ENCODE measurements at regions not wholly inside any gene's neighbourhood (a gene's known extent, or its start where the extent isn't known, plus 50 kb on each side); places are given as distances from the start of the nearest gene placed in this dataset.

DNA sequence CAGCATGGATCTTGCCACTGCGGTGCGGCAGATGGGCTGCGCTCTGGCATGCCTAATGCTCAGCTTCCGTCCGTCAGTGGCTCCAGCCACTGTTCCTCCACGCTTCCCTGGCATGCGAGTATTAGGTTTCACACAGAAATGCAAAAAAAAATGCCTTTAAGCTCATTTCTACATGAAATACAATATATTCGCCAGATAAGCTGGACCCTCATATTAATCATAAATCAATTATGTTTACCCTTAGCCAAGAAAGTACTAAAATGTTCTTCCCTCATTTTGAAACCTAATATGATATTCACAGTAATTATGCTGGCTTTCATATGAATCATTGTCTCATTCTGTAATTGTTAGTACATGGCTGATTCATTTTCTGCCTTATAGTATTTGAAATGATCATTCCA, 115.5 kb upstream of the FAM241A start:
- Histone ChIP-seq H3K9me2 (replicated peaks; ENCODE audit: insufficient read depth, low read length) (no peaks in the 10 kb centered on the region), H3K79me2 (ENCODE audit: insufficient read depth, low read length) (no peaks in the 10 kb centered on the region), H3K9ac (ENCODE audit: low read length) (no peak overlapping the region), H4K20me1 (ENCODE audit: low read depth, low read length) (no peaks in the 10 kb centered on the region), H3K36me3 (ENCODE audit: low read length) (no peaks in the 10 kb centered on the region), H3K4me2 (ENCODE audit: low read depth, low read length, poor library complexity, severe bottlenecking) (no peak overlapping the region), H3F3A (ENCODE audit: insufficient read depth) (no peaks in the 10 kb centered on the region), H2AFZ (ENCODE audit: low read depth, low read length, severe bottlenecking) (no peak overlapping the region), H3K27ac (ENCODE audit: low read depth, low read length) (no peak overlapping the region), H3K9me3 (ENCODE audit: insufficient read depth, low read length) (no peaks in the 10 kb centered on the region), H3K4me3 (ENCODE audit: insufficient read depth, low read length, poor library complexity, severe bottlenecking) (no peak overlapping the region), H3K27me3 (ENCODE audit: low read length) (no peaks in the 10 kb centered on the region)
- no peak for TF ChIP-seq EZH2phosphoT487 (conservative IDR thresholded peaks at IDR 0.05; ENCODE audit: low read length)
- TF ChIP-seq, protein P1, sequence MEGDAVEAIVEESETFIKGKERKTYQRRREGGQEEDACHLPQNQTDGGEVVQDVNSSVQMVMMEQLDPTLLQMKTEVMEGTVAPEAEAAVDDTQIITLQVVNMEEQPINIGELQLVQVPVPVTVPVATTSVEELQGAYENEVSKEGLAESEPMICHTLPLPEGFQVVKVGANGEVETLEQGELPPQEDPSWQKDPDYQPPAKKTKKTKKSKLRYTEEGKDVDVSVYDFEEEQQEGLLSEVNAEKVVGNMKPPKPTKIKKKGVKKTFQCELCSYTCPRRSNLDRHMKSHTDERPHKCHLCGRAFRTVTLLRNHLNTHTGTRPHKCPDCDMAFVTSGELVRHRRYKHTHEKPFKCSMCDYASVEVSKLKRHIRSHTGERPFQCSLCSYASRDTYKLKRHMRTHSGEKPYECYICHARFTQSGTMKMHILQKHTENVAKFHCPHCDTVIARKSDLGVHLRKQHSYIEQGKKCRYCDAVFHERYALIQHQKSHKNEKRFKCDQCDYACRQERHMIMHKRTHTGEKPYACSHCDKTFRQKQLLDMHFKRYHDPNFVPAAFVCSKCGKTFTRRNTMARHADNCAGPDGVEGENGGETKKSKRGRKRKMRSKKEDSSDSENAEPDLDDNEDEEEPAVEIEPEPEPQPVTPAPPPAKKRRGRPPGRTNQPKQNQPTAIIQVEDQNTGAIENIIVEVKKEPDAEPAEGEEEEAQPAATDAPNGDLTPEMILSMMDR (IDR thresholded peaks at IDR 0.05; ENCODE audit: insufficient read depth, low read length, poor library complexity, severe bottlenecking) = no peak

DNA sequence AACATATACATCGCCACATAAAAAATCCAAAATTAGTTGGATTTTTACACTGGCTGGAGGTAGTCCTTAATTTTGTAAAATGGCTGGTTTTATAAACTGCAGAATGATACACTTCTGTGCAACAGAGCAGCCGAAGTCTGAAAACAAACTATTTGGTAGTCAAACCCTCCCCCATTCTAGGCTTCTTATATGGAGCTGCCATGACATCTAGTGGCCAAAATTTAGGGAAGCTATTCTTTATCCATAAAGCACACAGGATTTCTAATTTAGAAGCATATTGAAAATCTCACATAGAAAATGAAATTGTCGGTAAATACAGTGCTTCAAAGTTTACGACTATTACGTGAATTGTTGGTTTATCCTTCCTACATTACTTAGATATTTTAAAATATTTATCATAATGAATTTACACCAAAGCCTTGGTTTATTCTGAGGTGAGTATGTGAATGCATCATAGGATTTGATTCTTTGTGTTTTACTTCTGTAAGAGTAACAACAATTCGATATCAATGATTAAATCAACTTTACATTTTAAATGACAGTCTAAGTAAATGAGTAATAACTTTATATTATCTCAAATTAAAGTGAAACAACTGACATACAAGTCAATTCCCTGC, 113.4 kb upstream of the FAM241A start:
- TF ChIP-seq, protein P1 (IDR thresholded peaks at IDR 0.05; ENCODE audit: insufficient read depth, low read length, poor library complexity, severe bottlenecking) = peak; percentile 23
- no peak for TF ChIP-seq EZH2phosphoT487 (conservative IDR thresholded peaks at IDR 0.05; ENCODE audit: low read length)
- Histone ChIP-seq H3K9me2 (replicated peaks; ENCODE audit: insufficient read depth, low read length) (no peaks in the 10 kb centered on the region), H3K9me3 (ENCODE audit: insufficient read depth, low read length) (no peaks in the 10 kb centered on the region), H3K9ac (ENCODE audit: low read length) (no peak overlapping the region), H3K27ac (ENCODE audit: low read depth, low read length) (no peak overlapping the region), H3K27me3 (ENCODE audit: low read length) (no peaks in the 10 kb centered on the region), H3K36me3 (ENCODE audit: low read length) (no peaks in the 10 kb centered on the region), H3K4me3 (ENCODE audit: insufficient read depth, low read length, poor library complexity, severe bottlenecking) (no peak overlapping the region), H2AFZ (ENCODE audit: low read depth, low read length, severe bottlenecking) (no peak overlapping the region), H3K4me2 (ENCODE audit: low read depth, low read length, poor library complexity, severe bottlenecking) (no peak overlapping the region), H3F3A (ENCODE audit: insufficient read depth) (no peaks in the 10 kb centered on the region), H3K79me2 (ENCODE audit: insufficient read depth, low read length) (no peaks in the 10 kb centered on the region), H4K20me1 (ENCODE audit: low read depth, low read length) (no peaks in the 10 kb centered on the region)

DNA sequence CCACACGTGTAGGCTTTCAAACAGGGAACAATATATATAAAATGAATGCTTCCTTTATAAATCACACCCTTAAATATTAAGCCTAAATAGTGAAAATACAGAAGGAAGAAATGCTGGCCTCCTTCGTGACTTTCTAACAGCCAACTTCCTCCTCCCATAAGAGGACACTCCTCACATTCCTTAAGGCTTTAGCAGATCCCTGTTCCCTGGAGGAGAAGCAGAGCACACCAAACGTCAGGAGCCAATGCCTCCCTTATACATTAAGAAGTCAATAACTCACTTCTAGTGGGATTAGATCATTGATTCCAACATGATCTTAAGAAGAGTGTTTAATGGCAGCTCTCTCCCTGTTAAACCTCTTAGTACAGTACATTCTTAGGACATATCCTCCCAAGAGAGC, 108.4 kb upstream of the FAM241A start:
- no peak for TF ChIP-seq EZH2phosphoT487 (conservative IDR thresholded peaks at IDR 0.05; ENCODE audit: low read length)
- TF ChIP-seq, protein P1 (IDR thresholded peaks at IDR 0.05; ENCODE audit: insufficient read depth, low read length, poor library complexity, severe bottlenecking) = no peak
- Histone ChIP-seq H3K27ac (ENCODE audit: low read depth, low read length) (no peak overlapping the region), H3K4me2 (ENCODE audit: low read depth, low read length, poor library complexity, severe bottlenecking) (no peak overlapping the region), H3K9ac (ENCODE audit: low read length) (no peak overlapping the region), H3K27me3 (ENCODE audit: low read length) (no peaks in the 10 kb centered on the region), H4K20me1 (ENCODE audit: low read depth, low read length) (no peaks in the 10 kb centered on the region), H3F3A (ENCODE audit: insufficient read depth) (no peaks in the 10 kb centered on the region), H3K4me3 (ENCODE audit: insufficient read depth, low read length, poor library complexity, severe bottlenecking) (no peak overlapping the region), H3K79me2 (ENCODE audit: insufficient read depth, low read length) (no peaks in the 10 kb centered on the region), H2AFZ (ENCODE audit: low read depth, low read length, severe bottlenecking) (no peak overlapping the region), H3K36me3 (ENCODE audit: low read length) (no peaks in the 10 kb centered on the region), H3K9me3 (ENCODE audit: insufficient read depth, low read length) (no peaks in the 10 kb centered on the region), H3K9me2 (replicated peaks; ENCODE audit: insufficient read depth, low read length) (no peaks in the 10 kb centered on the region)
